Lung (tissue), 11 donors: ENCODE measurements at regions not wholly inside any gene's neighbourhood (a gene's known extent, or its start where the extent isn't known, plus 50 kb on each side); places are given as distances from the start of the nearest gene placed in this dataset.

Experiments
- ATAC-seq: fragments of 200-7000 bp; cut with Tn5 transposase; one replicate; pipeline ENCODE4 v1.9.1; 2020; ENCODE audit warnings: moderate number of reproducible peaks; ENCODE audit not compliant: insufficient read depth, low FRiP score
- DNase-seq, 3 donors: peaks; one replicate each; pipeline ENCODE4 v3.0.0-alpha.2; 2013 to 2017
- H3K27ac ChIP-seq, 2 donors: one replicate each; pipeline ENCODE4 v1.5.1; 2013; ENCODE audit warnings: mild to moderate bottlenecking in 2 of 2, moderate library complexity in 2 of 2, control low read depth in 1 of 2, inconsistent platforms in 1 of 2, low read depth in 1 of 2, low read length in 1 of 2
- H3K27me3 ChIP-seq, 3 donors: one replicate each; pipeline ENCODE4 v1.5.1; 2013; ENCODE audit warnings: low read length in 2 of 3; ENCODE audit not compliant: control insufficient read depth in 3 of 3, insufficient read depth in 3 of 3
- H3K36me3 ChIP-seq, 4 donors: one replicate each; pipeline ENCODE4 v1.5.1; 2013; ENCODE audit warnings: low read length in 4 of 4, mild to moderate bottlenecking in 1 of 4, moderate library complexity in 1 of 4; ENCODE audit not compliant: control insufficient read depth in 4 of 4, insufficient read depth in 4 of 4
- H3K4me1 ChIP-seq, 5 donors: one replicate each; pipeline ENCODE4 v1.5.1; 2013; ENCODE audit warnings: low read length in 5 of 5, mild to moderate bottlenecking in 2 of 5, moderate library complexity in 1 of 5; ENCODE audit not compliant: control insufficient read depth in 5 of 5, insufficient read depth in 5 of 5
- H3K4me3 ChIP-seq: one replicate; pipeline ENCODE4 v1.5.1; 2013; ENCODE audit warnings: mild to moderate bottlenecking, control low read depth, moderate library complexity
- H3K9ac ChIP-seq, 2 donors: one replicate each; pipeline ENCODE4 v1.5.1; 2013; ENCODE audit warnings: low read length in 2 of 2, control low read depth in 1 of 2; ENCODE audit not compliant: insufficient read depth in 1 of 2
- H3K9me3 ChIP-seq, 4 donors: one replicate each; pipeline ENCODE4 v1.5.1; 2013; ENCODE audit warnings: low read length in 3 of 4, mild to moderate bottlenecking in 1 of 4, moderate library complexity in 1 of 4; ENCODE audit not compliant: control insufficient read depth in 4 of 4, insufficient read depth in 3 of 4
- WGBS, 2 donors: extraction: QIAGEN DNeasy Blood & Tissue Kit; methylation state at CpG; one replicate each; pipeline ENCODE4 v1.1.7; 2013; 5-methylcytosine and 5-hydroxymethylcytosine counted together
- TF ChIP-seq, protein P1 (sequence below): IDR thresholded peaks from 2 replicates; pipeline ENCODE4 v1.5.1; 2012; ENCODE audit warnings: mild to moderate bottlenecking; ENCODE audit errors: control extremely low read depth, extremely low read depth
- donor health status: control.
- donor health status: control.
- donor health status: Bipolar disorder and iron deficiency.
- donor health status: healthy.
- donor health status: DM: yes; HTN: yes; CAD: no.

DNA sequence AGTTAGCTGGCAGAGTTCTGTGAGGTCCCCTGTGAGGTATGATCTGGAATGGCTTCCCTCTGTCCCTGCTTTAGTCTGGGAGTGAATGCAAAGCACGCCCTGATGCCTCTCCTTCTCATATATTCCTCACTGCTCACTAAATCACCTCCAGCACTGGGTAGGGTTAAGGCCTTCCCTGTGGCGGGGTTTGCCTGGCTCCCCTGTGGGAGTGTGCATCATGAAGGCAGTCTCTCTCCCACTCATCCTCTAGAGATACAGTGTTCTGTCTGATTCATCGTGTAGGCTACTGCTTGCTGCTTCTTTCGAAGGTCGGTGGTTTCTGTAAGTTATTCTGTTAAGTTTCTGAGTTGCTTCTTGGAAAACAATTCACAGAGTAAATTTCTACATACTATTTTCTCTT lies 420.0 kb upstream of the EYS start:
- H3K4me3 ChIP-seq: no peak overlapping the region
- ATAC-seq: no peak
- WGBS, 2 donors: 88% methylated on average over 5 of the region's 5 CpGs
- TF ChIP-seq, protein P1, sequence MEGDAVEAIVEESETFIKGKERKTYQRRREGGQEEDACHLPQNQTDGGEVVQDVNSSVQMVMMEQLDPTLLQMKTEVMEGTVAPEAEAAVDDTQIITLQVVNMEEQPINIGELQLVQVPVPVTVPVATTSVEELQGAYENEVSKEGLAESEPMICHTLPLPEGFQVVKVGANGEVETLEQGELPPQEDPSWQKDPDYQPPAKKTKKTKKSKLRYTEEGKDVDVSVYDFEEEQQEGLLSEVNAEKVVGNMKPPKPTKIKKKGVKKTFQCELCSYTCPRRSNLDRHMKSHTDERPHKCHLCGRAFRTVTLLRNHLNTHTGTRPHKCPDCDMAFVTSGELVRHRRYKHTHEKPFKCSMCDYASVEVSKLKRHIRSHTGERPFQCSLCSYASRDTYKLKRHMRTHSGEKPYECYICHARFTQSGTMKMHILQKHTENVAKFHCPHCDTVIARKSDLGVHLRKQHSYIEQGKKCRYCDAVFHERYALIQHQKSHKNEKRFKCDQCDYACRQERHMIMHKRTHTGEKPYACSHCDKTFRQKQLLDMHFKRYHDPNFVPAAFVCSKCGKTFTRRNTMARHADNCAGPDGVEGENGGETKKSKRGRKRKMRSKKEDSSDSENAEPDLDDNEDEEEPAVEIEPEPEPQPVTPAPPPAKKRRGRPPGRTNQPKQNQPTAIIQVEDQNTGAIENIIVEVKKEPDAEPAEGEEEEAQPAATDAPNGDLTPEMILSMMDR: no peak
- H3K36me3 ChIP-seq: no peaks in the 10 kb centered on the region
- H3K9ac ChIP-seq: no peak overlapping the region
- peaks cover 0 to 2% (median 1%) of the 10 kb centered on the region in 4 donors for H3K9me3 ChIP-seq
- H3K27ac ChIP-seq: no peak overlapping the region
- DNase-seq: no peak
- no peaks in the 10 kb centered on the region for H3K27me3 ChIP-seq
- no peaks in the 10 kb centered on the region for H3K4me1 ChIP-seq

DNA sequence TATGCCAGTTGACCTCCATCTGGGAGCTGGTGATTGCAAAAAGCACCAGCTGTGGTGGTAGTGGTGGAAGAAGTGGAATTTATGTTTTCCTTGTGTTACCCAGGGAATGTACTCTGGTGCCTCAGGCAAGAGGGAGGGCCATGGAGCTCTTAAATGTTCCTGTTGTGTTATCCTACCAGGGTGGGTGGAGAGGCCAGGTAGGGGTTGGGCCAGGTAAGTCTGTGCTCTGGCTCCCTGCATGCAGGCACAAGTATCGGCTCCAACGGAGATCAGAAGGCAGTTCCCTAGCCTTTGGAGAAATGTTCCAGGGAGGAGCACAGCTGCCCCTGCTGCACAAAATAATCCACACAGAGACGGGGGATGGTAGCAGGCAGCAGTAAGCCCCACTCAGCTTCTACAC lies 419.3 kb upstream of the EYS start:
- H3K36me3 ChIP-seq: no peaks in the 10 kb centered on the region
- H3K4me1 ChIP-seq: no peaks in the 10 kb centered on the region
- DNase-seq: no peak
- H3K27me3 ChIP-seq: no peaks in the 10 kb centered on the region
- no peak overlapping the region for H3K4me3 ChIP-seq
- WGBS, 2 donors: 85 to 90% methylated on average over 3 of the region's 3 CpGs
- TF ChIP-seq, protein P1: no peak
- no peak overlapping the region for H3K27ac ChIP-seq
- no peak for ATAC-seq
- peaks cover 0 to 2% (median 1%) of the 10 kb centered on the region in 4 donors for H3K9me3 ChIP-seq
- H3K9ac ChIP-seq: no peak overlapping the region

DNA sequence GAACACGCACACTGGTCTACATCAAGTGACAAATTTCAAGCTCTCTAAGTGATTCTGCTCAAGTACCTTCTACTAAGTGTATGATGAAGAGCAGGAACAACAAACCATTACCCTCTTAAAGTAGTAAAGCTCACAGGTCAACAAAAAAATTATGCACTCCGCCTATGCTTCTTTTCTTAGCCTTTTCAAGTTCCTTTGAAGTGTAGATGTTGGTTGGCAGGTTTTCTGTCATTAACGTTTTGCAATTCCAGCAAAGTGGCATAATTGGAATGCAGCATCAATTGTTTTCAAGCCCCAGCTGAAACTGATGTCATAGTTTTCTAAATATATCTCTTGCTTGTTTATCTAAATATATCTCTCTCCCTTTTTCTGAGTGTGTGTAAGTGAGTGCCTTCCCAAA lies 396.9 kb upstream of the EYS start:
- Histone ChIP-seq H3K36me3 (no peaks in the 10 kb centered on the region), H3K9ac (no peak overlapping the region), H3K27me3 (no peaks in the 10 kb centered on the region), H3K4me3 (no peak overlapping the region), H3K27ac (no peak overlapping the region), H3K9me3 (no peaks in the 10 kb centered on the region), H3K4me1 (peaks cover 0 to 19% (median 0%) of the 10 kb centered on the region in 5 donors)
- WGBS, 2 donors: 24 to 39% methylated on average over 3 of the region's 3 CpGs
- DNase-seq: peak; percentile 17 to 85 (median 79)
- TF ChIP-seq, protein P1: no peak
- ATAC-seq: no peak

DNA sequence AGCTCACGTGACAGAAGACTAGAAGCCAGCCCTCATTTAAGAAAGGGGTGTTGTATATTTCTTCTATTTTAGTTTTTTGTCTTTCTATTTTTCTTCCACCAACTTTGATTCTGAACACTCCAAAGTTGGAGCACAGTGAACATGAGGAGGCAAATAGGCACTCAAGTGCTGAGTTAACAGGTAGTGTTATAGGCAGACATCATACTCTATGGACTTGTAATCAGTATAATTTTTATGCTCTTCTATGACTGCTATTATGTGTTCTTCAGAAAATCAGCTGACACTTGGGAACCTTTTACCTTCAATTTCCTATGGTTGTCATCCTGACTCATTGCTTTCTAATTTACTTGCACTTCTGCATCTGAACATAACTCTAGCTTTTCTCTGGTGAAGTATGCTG lies 396.3 kb upstream of the EYS start:
- ATAC-seq: no peak
- WGBS, 2 donors: 74 to 92% methylated on average over 1 of the region's 1 CpG

More for the DNA sequence above, 396.3 kb upstream of the EYS start:
- Histone ChIP-seq H3K27ac (no peak overlapping the region), H3K36me3 (no peaks in the 10 kb centered on the region), H3K4me1 (peaks cover 0 to 19% (median 0%) of the 10 kb centered on the region in 5 donors), H3K27me3 (no peaks in the 10 kb centered on the region), H3K9me3 (no peaks in the 10 kb centered on the region), H3K4me3 (no peak overlapping the region), H3K9ac (no peak overlapping the region)
- TF ChIP-seq, protein P1: no peak
- DNase-seq: no peak
